GM06990 (cell line): ENCODE measurements at regions not wholly inside any gene's neighbourhood (a gene's known extent, or its start where the extent isn't known, plus 50 kb on each side); places are given as distances from the start of the nearest gene placed in this dataset.

Experiments
- DNase-seq: peaks from one replicate; pipeline ENCODE4 v3.0.0-alpha.2; 2011; ENCODE audit not compliant: insufficient read length; ENCODE audit errors: extremely low read depth
- H3K27me3 ChIP-seq: replicated peaks from 2 replicates; pipeline ENCODE4 v1.6.0; 2011; ENCODE audit warnings: low read length; ENCODE audit not compliant: control insufficient read depth, insufficient read depth
- H3K36me3 ChIP-seq: 2 replicates; pipeline ENCODE4 v1.5.1; 2011; ENCODE audit warnings: low read length; ENCODE audit not compliant: control insufficient read depth, insufficient read depth
- H3K4me3 ChIP-seq: replicated peaks from 2 replicates; pipeline ENCODE4 v1.5.1; 2011; ENCODE audit warnings: low read depth, mild to moderate bottlenecking, control low read depth, low read length
- TF ChIP-seq, protein P1 (sequence below): IDR thresholded peaks from 2 replicates; pipeline ENCODE4 v1.5.1; 2011; ENCODE audit warnings: low read length, control low read depth, mild to moderate bottlenecking, inconsistent platforms; ENCODE audit not compliant: insufficient read depth, poor library complexity, severe bottlenecking

- TF ChIP-seq, protein P1, sequence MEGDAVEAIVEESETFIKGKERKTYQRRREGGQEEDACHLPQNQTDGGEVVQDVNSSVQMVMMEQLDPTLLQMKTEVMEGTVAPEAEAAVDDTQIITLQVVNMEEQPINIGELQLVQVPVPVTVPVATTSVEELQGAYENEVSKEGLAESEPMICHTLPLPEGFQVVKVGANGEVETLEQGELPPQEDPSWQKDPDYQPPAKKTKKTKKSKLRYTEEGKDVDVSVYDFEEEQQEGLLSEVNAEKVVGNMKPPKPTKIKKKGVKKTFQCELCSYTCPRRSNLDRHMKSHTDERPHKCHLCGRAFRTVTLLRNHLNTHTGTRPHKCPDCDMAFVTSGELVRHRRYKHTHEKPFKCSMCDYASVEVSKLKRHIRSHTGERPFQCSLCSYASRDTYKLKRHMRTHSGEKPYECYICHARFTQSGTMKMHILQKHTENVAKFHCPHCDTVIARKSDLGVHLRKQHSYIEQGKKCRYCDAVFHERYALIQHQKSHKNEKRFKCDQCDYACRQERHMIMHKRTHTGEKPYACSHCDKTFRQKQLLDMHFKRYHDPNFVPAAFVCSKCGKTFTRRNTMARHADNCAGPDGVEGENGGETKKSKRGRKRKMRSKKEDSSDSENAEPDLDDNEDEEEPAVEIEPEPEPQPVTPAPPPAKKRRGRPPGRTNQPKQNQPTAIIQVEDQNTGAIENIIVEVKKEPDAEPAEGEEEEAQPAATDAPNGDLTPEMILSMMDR, result no peak
- DNase-seq, result no peak
- Histone ChIP-seq H3K27me3 (no peaks in the 10 kb centered on the region), H3K36me3 (no peaks in the 10 kb centered on the region), H3K4me3 (no peak overlapping the region)
Observed at GRCh38 chr9:87305151-87305550, 192.5 kb upstream of the DAPK1 start.

- TF ChIP-seq, protein P1, result no peak
Observed at GRCh38 chr9:87306006-87306405, 191.7 kb upstream of the DAPK1 start.

GRCh38 chr9:87307848-87308247 lies 189.8 kb upstream of the DAPK1 start:
- no peaks in the 10 kb centered on the region for H3K36me3 ChIP-seq
- TF ChIP-seq, protein P1, result no peak
- no peak for DNase-seq
- H3K27me3 ChIP-seq, result no peaks in the 10 kb centered on the region
- H3K4me3 ChIP-seq, result no peak overlapping the region

More at GRCh38 chr9:87306006-87306405, 191.7 kb upstream of the DAPK1 start:
- Histone ChIP-seq H3K27me3 (no peaks in the 10 kb centered on the region), H3K36me3 (no peaks in the 10 kb centered on the region), H3K4me3 (no peak overlapping the region)
- DNase-seq, result no peak

DNA sequence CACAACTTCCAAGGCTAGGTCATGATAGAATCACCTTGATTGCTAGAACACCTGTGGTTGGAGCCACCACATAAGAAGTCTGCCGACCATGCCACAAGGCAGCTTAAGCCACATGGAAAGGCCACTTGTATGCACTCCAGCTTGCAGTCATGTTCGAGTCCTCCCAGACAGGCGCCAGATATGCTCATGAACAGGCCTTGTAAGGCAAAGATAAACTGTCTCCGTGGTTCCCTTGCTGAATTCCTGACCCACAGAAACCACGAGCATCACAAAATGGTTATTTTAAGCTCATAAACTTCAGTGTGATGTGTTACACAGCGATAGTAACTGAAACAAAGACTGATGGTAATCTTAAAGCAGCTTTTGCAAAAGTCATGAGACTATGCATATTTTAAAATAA lies 188.4 kb upstream of the DAPK1 start:
- no peaks in the 10 kb centered on the region for H3K27me3 ChIP-seq
- H3K4me3 ChIP-seq, result no peak overlapping the region
- no peak for DNase-seq
- TF ChIP-seq, protein P1, result no peak
- no peaks in the 10 kb centered on the region for H3K36me3 ChIP-seq

GRCh38 chr9:87310827-87311523 lies 186.7 kb upstream of the DAPK1 start:
- no peak overlapping the region for H3K4me3 ChIP-seq
- TF ChIP-seq, protein P1, result no peak
- H3K27me3 ChIP-seq, result no peaks in the 10 kb centered on the region
- no peaks in the 10 kb centered on the region for H3K36me3 ChIP-seq
- no peak for DNase-seq

DNA sequence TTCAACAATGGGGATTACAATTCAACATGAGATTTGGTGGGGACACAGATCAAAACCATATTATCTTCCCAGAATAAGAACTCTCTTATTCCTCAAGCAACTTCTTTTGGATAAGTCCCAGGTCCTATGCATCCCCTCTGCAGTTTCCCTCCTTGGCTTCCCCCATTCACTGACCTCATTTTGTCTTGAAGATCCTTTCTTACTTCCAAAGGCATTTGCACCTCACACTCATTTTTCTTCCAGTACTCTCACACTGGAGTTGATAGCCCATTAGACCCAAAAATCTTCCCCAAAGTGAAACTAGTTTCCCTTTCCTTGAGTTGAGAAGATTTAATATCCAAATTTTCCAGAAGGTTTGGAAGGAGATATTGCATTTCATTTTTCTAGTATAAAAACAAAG lies 178.0 kb upstream of the DAPK1 start:
- no peak for DNase-seq
- Histone ChIP-seq H3K27me3 (no peaks in the 10 kb centered on the region), H3K36me3 (no peaks in the 10 kb centered on the region), H3K4me3 (no peak overlapping the region)
- TF ChIP-seq, protein P1, result no peak
